Fibroblast of mammary gland (primary cell): ENCODE measurements at regions not wholly inside any gene's neighbourhood (a gene's known extent, or its start where the extent isn't known, plus 50 kb on each side); places are given as distances from the start of the nearest gene placed in this dataset.

Experiments used
- DNase-seq: peaks from one replicate; pipeline ENCODE4 v3.0.0-alpha.2; 2010; ENCODE audit warnings: low read depth
- H3K4me3 ChIP-seq: 2 replicates; pipeline ENCODE4 v1.5.1; 2011; ENCODE audit warnings: low read depth, mild to moderate bottlenecking, low read length, moderate library complexity; ENCODE audit not compliant: control insufficient read depth
- CTCF ChIP-seq: conservative IDR thresholded peaks from 2 replicates; pipeline ENCODE4 v1.5.1; 2011; ENCODE audit warnings: low read depth, low read length, inconsistent platforms; ENCODE audit not compliant: control insufficient read depth, insufficient read depth

GRCh38 chr7:95718577-95719410 is 53.6 kb upstream of the DYNC1I1 start:
- peak; percentile 43 for DNase-seq
- no peak overlapping the region for H3K4me3 ChIP-seq
- peak; percentile 51 for TF ChIP-seq CTCF

DNA sequence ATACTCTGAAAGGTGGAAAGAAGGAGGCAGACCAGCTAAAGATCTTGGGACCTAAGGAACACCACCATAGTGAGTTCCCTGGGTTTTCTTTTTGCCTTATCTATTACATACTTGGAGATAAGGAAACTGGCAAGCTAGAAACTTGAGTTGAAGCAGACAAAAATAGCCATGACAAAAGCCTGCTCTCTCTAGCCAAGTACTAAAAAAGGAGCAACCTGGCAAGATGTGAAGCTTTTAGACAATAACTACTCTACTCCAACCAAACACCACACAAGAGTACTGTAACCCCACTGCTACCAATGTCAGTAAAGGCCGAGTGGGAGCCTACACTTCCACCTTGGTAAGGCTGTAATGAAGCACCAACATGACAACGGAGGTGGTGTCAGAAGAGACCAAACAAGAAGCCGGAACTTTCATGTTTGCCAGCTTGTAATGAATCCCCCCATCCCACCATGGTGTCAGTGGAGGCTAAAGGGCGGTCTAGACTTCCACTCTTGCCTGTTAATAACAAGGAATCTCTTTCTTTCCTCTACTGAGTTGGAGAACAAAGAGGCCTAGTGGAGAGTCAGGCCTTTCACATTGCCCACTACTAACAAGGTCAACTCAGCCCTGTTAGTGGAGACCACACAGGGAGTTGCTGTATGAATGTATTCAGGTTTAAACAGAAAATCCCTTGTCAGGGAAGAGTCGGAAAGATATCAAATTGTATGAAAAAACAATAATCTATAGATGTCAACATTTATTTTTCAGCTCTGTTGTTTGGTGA is 55.8 kb upstream of the DYNC1I1 start:
- no peak for DNase-seq
- no peak for TF ChIP-seq CTCF
- no peak overlapping the region for H3K4me3 ChIP-seq

- H3K4me3 ChIP-seq = no peak overlapping the region
- TF ChIP-seq CTCF = no peak
- no peak for DNase-seq
Measured at GRCh38 chr7:95715274-95715673, 57.1 kb upstream of the DYNC1I1 start.

GRCh38 chr7:95710711-95711110 is 61.6 kb upstream of the DYNC1I1 start:
- DNase-seq = no peak
- H3K4me3 ChIP-seq = no peak overlapping the region
- TF ChIP-seq CTCF = no peak

GRCh38 chr7:95700917-95701316 is 71.4 kb upstream of the DYNC1I1 start:
- TF ChIP-seq CTCF = no peak
- no peak for DNase-seq
- H3K4me3 ChIP-seq = no peak overlapping the region

- TF ChIP-seq CTCF = no peak
- no peak overlapping the region for H3K4me3 ChIP-seq
Measured at GRCh38 chr7:95694334-95694733, 78.0 kb upstream of the DYNC1I1 start.

More at GRCh38 chr7:95694334-95694733, 78.0 kb upstream of the DYNC1I1 start:
- no peak for DNase-seq
